Heart left ventricle (tissue), 16 donors: ENCODE measurements at regions not wholly inside any gene's neighbourhood (a gene's known extent, or its start where the extent isn't known, plus 50 kb on each side); places are given as distances from the start of the nearest gene placed in this dataset.

ENCODE experiments used
- ATAC-seq, 4 donors: fragments of 200-7000 bp; cut with Tn5 transposase; one replicate each; pipeline ENCODE4 v1.9.1; 2020 to 2022; ENCODE audit warnings: moderate library complexity in 4 of 4, mild to moderate bottlenecking in 3 of 4, moderate number of reproducible peaks in 1 of 4
- DNase-seq, 5 donors: peaks; one replicate each; pipeline ENCODE4 v3.0.0-alpha.2; 2020
- H3K27ac ChIP-seq, 12 donors: fragments of 200-600 bp; sonication (generic) in 4 of 12; one replicate each; pipeline versions ENCODE4 v1.5.0 to v1.8.0; 2016 to 2022; ENCODE audit warnings: mild to moderate bottlenecking in 2 of 12
- H3K27me3 ChIP-seq, 9 donors: fragments of 200-600 bp; sonication (generic) in 2 of 9; one replicate each; pipeline versions ENCODE4 v1.5.1 to v1.8.0; 2016 to 2022; ENCODE audit warnings: mild to moderate bottlenecking in 3 of 9
- H3K36me3 ChIP-seq, 9 donors: fragments of 200-600 bp; sonication (generic) in 2 of 9; one replicate each; pipeline versions ENCODE4 v1.5.0 to v1.8.0; 2018 to 2022; ENCODE audit warnings: mild to moderate bottlenecking in 2 of 9
- H3K4me1 ChIP-seq, 12 donors: fragments of 200-600 bp; sonication (generic) in 4 of 12; one replicate each; pipeline versions ENCODE4 v1.5.0 to v1.8.0; 2016 to 2022; ENCODE audit warnings: mild to moderate bottlenecking in 3 of 12
- H3K4me3 ChIP-seq, 12 donors: fragments of 200-600 bp; sonication (generic) in 4 of 12; one replicate each; pipeline versions ENCODE4 v1.5.0 to v1.8.0; 2017 to 2022; ENCODE audit warnings: mild to moderate bottlenecking in 9 of 12, moderate library complexity in 4 of 12
- H3K9me3 ChIP-seq, 12 donors: fragments of 200-600 bp; sonication (generic) in 4 of 12; one replicate each; pipeline versions ENCODE4 v1.5.0 to v1.8.0; 2016 to 2022; ENCODE audit warnings: mild to moderate bottlenecking in 1 of 12
- CTCF ChIP-seq, 12 donors: fragments of 200-600 bp; sonication (generic) in 4 of 12; IDR thresholded peaks; one replicate each; pipeline versions ENCODE4 v1.5.0 to v1.8.0; 2018 to 2022; ENCODE audit warnings: antibody characterized with exemption in 12 of 12, mild to moderate bottlenecking in 5 of 12
- POLR2A ChIP-seq, 2 donors: fragments of 450-650 bp; IDR thresholded peaks; one replicate each; pipeline ENCODE4 v1.6.1; 2017; ENCODE audit warnings: antibody characterized with exemption in 2 of 2, mild to moderate bottlenecking in 2 of 2, moderate library complexity in 2 of 2
- WGBS, 4 donors: extraction: QIAGEN DNeasy Blood & Tissue Kit in 2 of 4; methylation state at CpG; one replicate each; pipeline versions ENCODE4 v1.1.5 to v1.1.7; 2013 to 2018; 5-methylcytosine and 5-hydroxymethylcytosine counted together
- intact Hi-C, 10 donors: fragments of 100-400 bp; cut with DNase I; formaldehyde crosslinking; loops; one replicate each; pipeline versions ENCODE4 v1.11.1 to v1.14.2; 2022
- donor health status: ischemic (EF 13 %, LVEDD 7.1; RV severe dilation, severe dysfunction).
- donor health status: healthy with polysubstance abuse.
- donor health status: DM: no; HTN: yes; CAD: no.
- donor health status: DM: no; HTN: no; CAD: no.
- donor health status: ischemic (EF 25% LVEDD 6.9; RV normal size, moderate dysfunction).
- donor health status: ischemic (EF 25% LVEDD 5.7; RV mildly dilated, moderate dysfunction).
- donor health status: healthy.
- donor health status: DM: yes; HTN: yes; CAD: no.
- donor health status: ischemic (EF 35%, LVEDD 5.7; RV mildly dilated, moderate dysfunction).
- donor health status: nonischemic (EF 11% LVEDD 7.7; RV severe dilation, severe dysfunction).
- donor health status: DM: yes; HTN: yes; CAD: no.
- donor health status: PGD.
- donor health status: ischemic (EF 29% LVEDD 5.4; RV normal size, mild dysfunction).
- donor health status: nonischemic (EF 23%, LVEDD 6.1; RV moderate dilation, normal function).

GRCh38 chr2:59868981-59869380 lies 684.5 kb downstream of the BCL11A start:
- intact Hi-C loops, result no loop called here
- H3K4me1 ChIP-seq, result peaks cover 0 to 3% (median 0%) of the 10 kb centered on the region in 12 donors
- no peaks in the 10 kb centered on the region for H3K36me3 ChIP-seq
- no peaks in the 10 kb centered on the region for H3K27me3 ChIP-seq
- H3K9me3 ChIP-seq, result no peaks in the 10 kb centered on the region
- DNase-seq (no peak), ATAC-seq (no peak)
- no peak for TF ChIP-seq POLR2A (IDR thresholded peaks at IDR 0.05)
- TF ChIP-seq CTCF (IDR thresholded peaks at IDR 0.05), result no peak
- H3K27ac ChIP-seq, result no peak overlapping the region
- H3K4me3 ChIP-seq, result no peak overlapping the region
- WGBS, 4 donors, result 35 to 52% (median 51%) methylated on average over 2 of the region's 2 CpGs

- peaks cover 0 to 3% (median 0%) of the 10 kb centered on the region in 12 donors for H3K4me1 ChIP-seq
- H3K27ac ChIP-seq, result no peak overlapping the region
- no peak for DNase-seq
- intact Hi-C loops, result no loop called here
- WGBS, 4 donors, result 59 to 88% (median 77%) methylated on average over 3 of the region's 3 CpGs
- peaks cover 0 to 9% (median 0%) of the 10 kb centered on the region in 12 donors for H3K9me3 ChIP-seq
- ATAC-seq, result no peak
- no peaks in the 10 kb centered on the region for H3K36me3 ChIP-seq
- TF ChIP-seq CTCF (IDR thresholded peaks at IDR 0.05) (no peak), POLR2A (IDR thresholded peaks at IDR 0.05) (no peak)
- H3K4me3 ChIP-seq, result no peak overlapping the region
- no peaks in the 10 kb centered on the region for H3K27me3 ChIP-seq
These were observed 687.0 kb downstream of the BCL11A start for GRCh38 chr2:59866436-59866835.

GRCh38 chr2:59858540-59858939 lies 694.9 kb downstream of the BCL11A start:
- ATAC-seq, result peak in 1 of 4 donors; percentile 22
- DNase-seq, result no peak
- Histone ChIP-seq H3K4me3 (no peak overlapping the region), H3K4me1 (no peaks in the 10 kb centered on the region), H3K36me3 (no peaks in the 10 kb centered on the region), H3K9me3 (peaks cover 0 to 10% (median 0%) of the 10 kb centered on the region in 12 donors), H3K27ac (no peak overlapping the region), H3K27me3 (no peaks in the 10 kb centered on the region)
- 92 to 97% (median 94%) methylated on average over 7 of the region's 7 CpGs for WGBS, 4 donors
- TF ChIP-seq POLR2A (IDR thresholded peaks at IDR 0.05), result no peak
- no peak for TF ChIP-seq CTCF (IDR thresholded peaks at IDR 0.05)
- intact Hi-C loops, result no loop called here

- ATAC-seq (no peak), DNase-seq (no peak)
- Histone ChIP-seq H3K36me3 (no peaks in the 10 kb centered on the region), H3K27ac (no peak overlapping the region), H3K27me3 (no peaks in the 10 kb centered on the region), H3K4me1 (no peaks in the 10 kb centered on the region), H3K4me3 (no peak overlapping the region), H3K9me3 (peaks cover 0 to 10% (median 0%) of the 10 kb centered on the region in 12 donors)
- no peak for TF ChIP-seq POLR2A (IDR thresholded peaks at IDR 0.05)
- no peak for TF ChIP-seq CTCF (IDR thresholded peaks at IDR 0.05)
- intact Hi-C loops, result no loop called here
These were observed 696.3 kb downstream of the BCL11A start for GRCh38 chr2:59857109-59857508.
